HT1080 (cell line): ENCODE measurements at regions not wholly inside any gene's neighbourhood (a gene's known extent, or its start where the extent isn't known, plus 50 kb on each side); places are given as distances from the start of the nearest gene placed in this dataset.
"Not testable (repeated sequence)": the region's sequence is repeated elsewhere in the genome, so short reads cannot be mapped to it uniquely, and the experiment has no call there.

ENCODE experiments used
- DNase-seq: peaks from one replicate; pipeline ENCODE4 v3.0.0-alpha.2; 2015; ENCODE audit warnings: low read depth

DNA sequence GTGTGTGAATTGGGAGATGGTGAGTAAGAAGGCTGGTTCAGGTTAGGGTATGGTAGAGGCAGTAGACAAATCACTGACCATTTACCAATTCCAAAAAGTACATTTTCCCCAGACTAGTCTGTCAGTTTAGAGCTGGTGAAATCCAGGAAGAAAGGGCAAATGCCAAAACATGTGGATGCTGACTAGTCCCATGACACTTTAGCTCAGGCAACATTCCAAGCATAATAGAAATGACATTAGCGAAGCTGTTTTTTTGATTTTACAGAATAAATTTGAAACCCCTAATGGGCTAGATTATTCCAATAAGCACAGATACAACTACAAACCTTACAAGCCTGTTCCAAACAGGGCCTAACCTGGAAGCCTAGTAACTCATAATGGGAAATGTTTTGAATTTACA lies 884.2 kb downstream of the FLRT2 start:
- DNase-seq: no peak

DNA sequence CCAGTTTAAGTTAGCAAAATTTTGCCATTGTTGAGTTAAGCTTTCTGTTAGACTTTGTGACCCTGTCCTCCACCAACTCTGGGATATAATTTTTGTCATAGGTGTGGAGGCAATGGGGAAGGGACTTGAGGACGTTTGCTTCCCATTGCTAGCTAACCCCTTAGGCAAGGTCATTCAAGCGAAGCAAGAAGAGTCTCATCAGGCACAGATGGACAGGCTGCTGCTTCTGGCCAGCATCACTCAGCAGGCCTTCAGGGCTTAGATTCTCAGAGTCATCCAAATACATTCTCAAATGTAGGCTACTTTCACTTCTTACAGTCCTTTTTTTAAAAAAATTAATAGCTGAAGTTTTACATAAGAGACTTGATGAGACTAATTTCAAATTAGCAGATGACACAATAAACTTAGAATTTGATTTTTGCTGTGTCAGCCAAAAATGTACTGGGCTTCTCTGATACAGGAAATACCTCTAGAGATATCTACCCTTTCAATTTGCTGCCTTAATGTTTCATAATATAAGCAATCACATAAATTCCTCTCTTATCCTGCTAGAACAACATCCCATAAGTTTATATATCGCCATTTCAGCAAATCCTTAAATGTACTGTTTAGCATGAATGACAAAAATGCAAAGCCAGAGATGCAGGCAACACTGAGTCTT lies 875.2 kb downstream of the FLRT2 start:
- no peak for DNase-seq

DNA sequence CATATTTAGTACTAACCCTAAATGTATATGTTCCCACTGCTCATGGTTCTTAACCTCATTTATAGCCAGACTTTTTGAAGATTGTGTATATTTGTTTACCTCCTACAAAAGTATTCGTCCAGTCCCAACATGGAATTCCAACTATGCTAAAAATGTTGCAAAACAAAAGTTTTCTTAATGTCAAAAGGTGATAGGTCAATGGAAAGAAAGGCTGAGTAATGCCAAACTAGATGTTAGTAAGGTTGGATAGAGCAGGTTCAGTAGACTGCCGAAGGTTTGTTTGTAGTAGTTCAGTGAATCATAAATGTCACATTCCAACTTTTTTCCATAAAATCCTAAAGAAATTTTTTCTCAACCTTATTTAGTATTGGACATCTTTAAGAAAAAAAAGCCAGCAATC lies 874.5 kb downstream of the FLRT2 start:
- DNase-seq: no peak

DNA sequence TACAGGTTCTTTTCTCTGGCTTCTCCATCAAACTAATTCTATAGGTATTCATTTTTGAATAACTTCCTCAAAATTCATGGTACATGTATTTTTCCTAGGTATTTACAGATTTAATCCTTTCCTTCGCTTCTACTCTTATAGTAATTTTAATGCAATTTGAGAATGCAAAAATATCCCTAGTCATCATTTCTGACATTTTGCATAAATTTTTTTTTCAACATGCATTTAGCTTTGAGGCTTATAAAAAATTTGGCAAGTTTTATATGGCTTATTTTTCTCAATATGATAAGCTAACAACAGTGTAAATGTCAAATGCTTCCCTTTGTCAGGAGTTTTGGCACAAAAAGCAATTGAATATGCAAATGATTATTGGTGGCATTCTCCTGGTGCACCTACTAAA lies 872.6 kb downstream of the FLRT2 start:
- no peak for DNase-seq

DNA sequence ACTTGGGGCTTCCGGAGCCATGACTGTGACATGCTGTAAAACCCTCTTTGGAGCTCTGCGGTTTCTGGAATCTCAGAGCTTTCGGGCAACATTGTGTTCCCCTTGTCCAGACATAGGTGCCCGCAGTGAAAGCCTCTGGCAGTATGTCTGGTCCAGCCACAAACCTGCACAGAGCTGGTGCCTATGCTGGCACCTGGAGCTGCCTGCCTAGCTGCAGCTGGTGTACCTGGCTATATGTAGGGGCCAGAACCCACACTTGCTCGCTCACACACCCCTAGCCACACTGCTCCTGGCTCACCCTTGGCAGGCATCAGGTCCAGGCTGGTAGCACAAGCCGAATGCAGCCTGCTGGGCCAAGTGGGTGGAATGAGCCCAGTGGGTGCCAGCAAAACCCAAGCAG lies 861.1 kb downstream of the FLRT2 start:
- no peak for DNase-seq

DNA sequence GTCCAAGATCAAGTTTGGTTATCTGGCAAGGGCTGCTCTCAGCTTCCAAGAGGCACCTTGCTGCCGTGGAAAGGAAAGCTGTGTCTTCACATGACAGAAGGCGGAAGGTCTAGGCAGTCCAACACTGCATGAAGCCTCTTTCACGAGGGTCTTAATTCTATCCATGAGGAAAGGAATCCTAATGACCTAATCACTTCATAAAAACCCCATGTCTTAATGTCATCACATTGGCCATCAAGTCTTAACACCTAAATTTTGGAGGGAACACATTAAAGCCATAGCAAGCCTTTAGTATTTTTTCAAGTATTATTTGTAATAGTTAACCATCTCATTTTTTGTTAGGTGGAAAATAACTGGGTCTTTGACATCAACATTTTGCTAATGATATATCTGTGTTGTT lies 858.3 kb downstream of the FLRT2 start:
- no peak for DNase-seq

DNA sequence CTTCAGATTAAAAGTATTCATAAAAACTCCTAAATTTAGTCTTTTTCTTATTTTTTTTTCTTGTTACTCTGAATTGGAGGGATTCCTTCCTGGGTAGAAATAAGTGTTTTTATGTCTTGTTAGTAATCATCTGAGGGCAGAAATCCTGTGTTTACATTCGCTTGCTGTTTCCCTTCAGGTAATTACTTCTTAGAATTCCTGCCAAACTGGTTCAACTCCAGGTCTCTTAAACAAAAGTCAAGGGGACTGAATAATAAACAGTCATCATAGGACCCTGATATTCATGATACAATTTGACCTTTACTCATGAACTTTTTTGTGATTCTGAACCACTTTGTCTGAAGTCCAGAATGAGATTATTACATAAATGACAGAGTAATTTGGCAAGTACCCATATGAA lies 843.9 kb downstream of the FLRT2 start:
- DNase-seq: no peak

DNA sequence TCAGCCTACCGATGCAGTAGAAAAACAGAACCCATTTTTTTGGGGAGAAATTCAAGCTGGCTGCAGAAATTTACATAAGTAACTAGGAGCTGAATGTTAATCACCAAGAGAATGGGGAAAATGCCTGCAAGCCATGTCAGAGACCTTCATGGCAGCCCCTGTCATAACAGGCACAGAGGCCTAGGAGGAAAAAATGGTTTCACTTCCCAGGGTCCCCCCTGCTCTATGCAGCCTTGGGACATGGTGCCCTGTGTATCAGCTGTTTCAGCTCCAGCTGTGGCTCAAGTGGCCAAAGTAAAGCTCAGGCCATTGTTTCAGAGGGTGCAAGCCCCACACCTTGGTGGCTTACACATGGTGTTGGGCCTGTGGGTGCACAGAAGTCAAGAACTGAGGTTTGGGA lies 842.5 kb downstream of the FLRT2 start:
- DNase-seq: no peak

DNA sequence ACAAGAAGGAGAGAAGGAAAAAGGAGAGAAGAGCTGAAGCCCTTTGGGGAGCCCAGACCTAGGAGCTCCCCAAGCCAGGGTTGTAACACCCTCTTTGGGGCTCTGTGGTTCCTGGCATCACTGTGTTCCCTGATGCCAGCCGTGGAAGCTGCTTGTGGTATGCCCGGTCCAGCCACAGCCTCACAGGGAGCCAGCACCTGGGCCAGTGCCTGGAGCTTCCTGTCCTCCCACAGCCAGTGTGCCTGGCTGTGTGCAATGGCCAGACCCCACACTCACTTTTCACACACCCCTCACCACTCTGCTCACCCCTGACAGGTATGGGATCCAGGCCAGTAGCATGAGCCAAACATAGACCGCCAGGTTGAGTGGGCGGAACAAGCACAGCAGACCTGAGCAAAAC lies 834.7 kb downstream of the FLRT2 start:
- DNase-seq: no peak

DNA sequence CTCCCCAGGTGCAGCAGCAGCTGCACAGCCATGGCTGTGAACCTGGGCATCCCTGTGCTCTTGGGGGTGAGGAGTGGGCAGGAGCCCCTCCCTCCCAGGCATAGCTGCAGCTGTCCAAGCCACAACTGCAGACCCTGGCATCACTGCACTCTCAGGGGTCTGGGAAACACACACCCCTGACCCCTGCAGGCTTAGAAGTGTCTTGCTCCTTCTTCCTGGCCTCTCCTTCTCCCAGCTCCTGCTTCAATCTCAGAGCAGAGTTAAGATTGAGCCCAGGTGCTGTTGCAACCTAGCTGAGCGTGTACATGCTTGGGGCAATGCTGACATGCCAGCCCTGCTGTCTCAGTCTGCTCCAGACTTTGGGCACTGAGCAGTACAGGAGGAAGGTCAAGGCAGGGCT lies 833.6 kb downstream of the FLRT2 start:
- no peak for DNase-seq

DNA sequence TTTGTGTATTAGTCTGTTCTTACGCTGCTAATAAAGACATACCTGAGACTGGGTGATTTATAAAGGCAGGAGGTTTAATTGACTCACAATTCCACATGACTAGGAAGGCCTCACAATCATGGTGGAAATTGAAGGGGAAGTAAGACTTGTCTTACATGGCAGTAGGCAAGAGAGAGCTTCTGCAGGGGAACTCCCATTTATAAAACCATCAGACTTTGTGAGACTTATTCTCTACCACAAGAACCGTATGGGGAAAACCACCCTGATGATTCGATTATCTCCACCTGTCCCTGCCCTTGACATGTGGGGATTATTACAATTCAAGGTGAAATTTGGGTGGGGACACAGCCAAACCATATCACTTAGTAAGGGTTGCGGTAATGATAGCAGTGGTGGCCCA lies 833.1 kb downstream of the FLRT2 start:
- no peak for DNase-seq

DNA sequence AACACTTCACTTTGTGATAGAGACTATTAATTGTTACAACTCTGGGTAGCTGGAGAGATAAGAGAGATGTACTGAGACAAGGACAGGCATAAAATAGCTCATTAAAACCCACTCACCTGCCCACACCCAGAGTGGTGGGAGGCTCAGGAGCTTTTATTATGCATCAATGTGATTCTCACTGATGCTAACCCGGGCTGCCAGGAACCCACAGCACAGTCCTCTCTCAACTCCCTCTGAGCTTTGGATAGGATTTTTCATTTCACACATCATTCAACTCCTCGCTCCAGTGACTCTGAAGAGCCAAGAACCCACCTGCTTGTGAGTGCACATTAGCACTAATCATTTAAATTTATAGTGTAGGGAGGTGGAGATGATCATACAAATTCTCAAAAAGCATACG lies 827.9 kb downstream of the FLRT2 start:
- DNase-seq: no peak

DNA sequence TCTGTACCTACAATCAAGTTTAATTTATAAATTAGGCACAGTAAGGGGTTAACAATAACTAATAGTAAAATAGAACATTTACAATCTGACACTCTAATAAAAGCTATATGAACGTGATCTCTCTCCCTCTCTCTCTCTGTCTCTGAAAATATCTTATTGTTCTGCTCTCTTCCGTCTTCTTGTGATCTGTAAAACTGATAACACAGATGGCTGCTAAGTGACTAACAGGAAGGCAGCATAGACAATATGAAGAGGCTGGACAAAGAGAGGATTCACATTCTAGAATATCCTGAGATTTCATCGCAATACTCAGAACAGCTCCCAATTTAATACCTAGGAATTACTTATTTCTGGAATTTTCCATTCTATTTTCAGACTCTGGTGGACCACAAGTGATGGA lies 827.2 kb downstream of the FLRT2 start:
- no peak for DNase-seq

DNA sequence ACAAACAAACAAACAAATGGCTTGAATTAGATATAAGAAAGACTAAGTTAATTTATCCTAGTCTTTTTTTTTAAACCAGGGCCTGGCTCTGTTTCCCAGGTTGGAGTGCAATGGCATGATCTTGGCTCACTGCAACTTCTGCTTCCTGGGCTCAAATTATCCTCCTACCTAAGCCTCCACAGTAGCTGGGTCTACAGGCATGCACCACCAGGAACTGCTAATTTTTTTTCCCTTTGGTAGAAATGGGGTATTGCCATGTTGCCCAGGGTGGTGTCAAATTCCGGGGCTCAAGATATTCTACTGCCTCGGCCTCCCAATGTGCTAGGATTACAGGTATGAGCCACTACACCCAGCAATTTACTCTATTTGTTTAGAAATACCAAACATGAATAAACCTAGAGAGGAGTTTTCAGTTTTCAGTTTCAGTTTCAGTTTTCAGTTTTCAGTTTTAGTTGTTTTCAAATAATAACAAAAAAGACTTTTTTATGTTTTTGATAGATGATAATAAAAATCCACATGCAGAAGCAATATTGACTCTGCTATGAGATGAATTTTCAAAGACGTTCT lies 817.0 kb downstream of the FLRT2 start:
- peak; percentile 6 for DNase-seq

DNA sequence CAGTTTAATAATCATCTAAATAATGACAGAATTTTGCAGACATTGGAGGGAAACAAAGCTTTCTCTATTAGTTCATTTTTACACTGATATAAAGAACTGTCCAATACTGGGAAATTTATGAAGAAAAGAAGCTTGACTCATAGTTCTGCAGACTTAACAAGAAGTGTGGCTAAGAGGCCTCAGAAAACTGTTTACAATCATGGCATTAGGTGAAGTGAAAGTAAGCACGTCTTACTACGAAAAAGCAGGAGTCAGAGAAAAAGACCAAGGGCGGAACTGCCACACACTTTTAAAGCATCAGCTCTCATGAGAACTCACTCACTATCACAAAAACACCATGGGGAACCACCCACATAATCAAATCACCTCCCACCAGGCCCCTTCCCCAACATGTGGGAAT lies 804.4 kb downstream of the FLRT2 start:
- peak; percentile 7 for DNase-seq

DNA sequence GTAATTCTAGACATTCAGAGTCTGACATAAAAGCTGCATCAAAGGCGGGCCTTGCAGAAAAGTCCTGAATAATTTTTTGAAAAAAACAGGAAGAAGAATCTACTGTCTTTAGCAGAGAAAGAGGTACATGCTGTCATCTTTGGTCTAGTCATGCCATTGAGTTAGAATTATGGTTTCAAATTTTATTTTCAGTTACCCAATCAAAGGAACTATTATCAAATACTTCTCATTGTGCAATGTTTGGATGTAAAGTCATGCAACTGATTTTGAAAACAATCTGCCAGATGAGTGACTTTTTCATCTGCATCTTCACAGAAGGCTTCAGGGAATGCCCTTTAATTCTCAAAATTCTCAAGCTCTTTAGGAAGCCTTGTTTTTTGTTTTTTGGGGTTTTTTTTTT lies 803.5 kb downstream of the FLRT2 start:
- no peak for DNase-seq

DNA sequence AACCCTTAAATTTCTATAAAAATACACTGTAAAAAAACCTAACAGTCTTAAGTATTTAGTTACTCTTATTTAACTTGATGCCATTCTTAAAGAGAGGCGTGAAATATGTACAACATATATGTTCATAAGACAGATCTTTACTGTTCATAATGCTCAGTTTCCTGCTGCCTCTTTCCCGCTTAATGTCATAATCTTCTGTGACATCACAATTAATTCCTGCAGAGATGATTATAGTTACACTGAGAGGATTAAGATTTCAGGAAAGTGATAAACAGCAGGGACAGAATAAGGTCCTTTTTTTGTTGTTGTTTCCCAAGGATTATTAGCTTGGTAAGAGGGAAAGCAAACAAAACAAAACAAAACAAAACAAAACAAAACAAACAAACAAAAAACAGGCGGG lies 801.4 kb downstream of the FLRT2 start:
- no peak for DNase-seq

DNA sequence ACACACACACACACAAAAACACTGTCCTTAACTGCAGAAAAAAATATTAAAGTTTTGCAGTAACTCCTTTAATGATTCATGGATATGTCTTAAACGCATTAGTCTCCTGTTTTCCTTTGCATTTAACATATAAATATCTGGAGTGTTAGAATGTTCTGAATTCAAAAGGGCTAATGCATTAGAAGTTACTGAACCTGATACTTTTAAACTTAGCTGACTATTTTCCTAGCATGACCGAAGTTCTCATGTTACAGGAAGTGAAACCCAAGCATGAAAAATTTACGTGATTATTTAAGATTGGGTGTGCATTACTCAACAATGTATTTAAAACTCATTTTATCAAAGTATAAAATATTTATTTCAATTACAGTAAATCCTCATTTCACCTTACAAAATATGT lies 791.2 kb downstream of the FLRT2 start:
- peak; percentile 3 for DNase-seq

DNA sequence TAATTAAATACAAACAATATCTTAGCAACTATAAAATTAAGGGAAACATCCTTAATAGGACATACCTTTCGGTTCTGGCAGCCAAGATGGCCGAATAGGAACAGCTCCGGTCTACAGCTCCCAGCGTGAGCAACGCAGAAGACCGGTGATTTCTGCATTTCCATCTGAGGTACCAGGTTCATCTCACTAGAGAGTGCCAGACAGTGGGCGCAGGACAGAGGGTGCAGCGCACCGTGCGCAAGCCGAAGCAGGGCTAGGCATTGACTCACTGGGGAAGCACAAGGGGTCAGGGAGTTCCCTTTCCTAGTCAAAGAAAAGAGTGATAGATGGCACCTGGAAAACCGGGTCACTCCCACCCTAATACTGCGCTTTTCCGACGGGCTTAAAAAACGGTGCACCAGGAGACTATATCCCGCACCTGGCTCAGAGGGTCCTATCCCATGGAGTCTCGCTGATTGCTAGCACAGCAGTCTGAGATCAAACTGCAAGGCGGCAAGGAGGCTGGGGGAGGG lies 782.3 kb downstream of the FLRT2 start:
- DNase-seq: not testable (repeated sequence)

DNA sequence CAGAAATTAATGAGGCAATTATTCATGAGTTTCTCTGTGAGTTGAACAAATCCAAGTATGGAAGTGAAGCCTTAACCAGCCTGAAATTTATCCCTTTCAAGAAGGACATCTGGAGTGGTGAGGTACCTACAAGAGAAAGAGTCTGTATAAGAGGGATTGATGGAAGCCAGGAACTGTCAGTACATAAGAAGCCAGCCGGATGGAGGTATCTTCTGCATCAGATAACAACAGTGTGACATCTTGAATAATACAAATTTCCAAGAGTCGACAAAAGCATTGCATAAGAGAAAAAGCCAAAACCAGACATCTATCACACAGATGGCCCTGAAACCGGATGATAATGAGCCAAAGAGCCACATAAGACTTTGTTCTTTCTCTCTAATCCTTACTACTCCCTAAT lies 781.2 kb downstream of the FLRT2 start:
- no peak for DNase-seq

DNA sequence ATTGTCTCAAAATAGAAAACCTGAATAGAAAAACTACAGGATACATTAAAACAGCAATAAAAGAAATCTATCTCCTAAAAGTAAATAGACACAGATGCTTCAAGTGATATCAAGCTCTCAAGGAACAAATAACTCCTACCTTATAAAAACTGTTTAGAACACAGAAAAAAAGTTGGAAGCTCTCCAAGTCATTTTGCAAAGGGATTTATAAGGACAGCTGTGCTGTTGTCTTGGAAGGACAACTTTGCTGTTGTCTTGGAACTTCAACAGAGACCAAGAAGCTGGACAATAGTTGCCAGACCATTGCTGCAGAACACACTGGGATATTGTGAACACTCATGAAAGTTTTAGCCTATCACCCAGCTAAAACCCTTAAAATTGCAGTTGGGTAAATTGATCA lies 780.7 kb downstream of the FLRT2 start:
- no peak for DNase-seq

DNA sequence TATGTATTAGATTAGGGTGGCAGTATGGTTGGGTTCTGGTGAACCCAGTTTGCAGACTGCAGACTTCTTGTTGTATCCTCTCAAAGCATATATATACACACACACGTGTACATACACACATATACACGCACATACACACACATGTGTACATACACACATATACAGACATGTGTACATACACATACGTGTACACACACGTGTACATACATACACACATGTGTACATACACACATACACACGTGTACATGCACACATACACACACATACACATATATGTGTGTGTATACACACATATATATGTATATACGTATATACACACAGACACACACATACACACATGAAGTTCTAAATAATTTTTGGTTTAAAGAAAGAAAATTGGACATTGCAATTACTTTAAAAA lies 780.2 kb downstream of the FLRT2 start:
- no peak for DNase-seq

DNA sequence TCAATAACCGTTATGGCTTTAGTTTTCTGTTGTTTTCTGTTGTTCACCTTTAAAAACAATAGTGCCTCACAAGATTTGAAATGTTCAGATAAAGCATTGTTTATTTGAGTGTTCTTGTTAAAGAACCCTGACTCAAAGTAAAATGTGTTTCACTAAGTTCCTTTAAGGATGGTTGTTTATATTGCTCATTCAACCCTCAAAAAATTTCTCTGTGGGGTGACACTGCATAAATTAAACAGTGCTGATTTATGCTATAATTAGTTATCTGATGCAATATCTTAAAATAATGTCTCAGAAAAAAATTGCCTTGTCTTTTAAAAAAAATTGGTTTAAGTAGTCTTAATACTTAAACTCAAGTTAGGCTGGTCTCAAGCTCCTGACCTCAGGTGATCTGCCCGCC lies 775.1 kb downstream of the FLRT2 start:
- DNase-seq: no peak

DNA sequence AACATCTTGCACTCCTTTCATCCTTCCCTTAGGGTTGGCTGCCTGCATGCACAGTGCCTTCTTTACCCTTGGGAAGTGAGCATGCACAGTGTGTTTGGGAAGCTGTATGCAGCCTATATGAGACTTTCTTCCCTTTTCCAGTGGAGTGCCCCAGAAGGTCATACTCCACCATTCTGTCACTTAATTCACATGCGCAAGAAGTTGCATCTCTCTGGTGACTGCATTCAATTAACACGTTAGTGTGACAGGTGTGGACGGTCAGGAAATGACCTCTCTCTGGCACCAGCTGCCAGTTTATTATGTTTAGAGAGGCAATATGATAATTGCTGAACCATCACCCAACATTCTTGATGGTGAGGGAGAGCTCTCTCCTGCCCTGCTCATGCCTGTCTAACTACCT lies 770.0 kb downstream of the FLRT2 start:
- no peak for DNase-seq
